ENCODE measurements at regions not wholly inside any gene's neighbourhood (a gene's known extent, or its start where the extent isn't known, plus 50 kb on each side); places are given as distances from the start of the nearest gene placed in this dataset.
"Not testable (repeated sequence)": the region's sequence is repeated elsewhere in the genome, so short reads cannot be mapped to it uniquely, and the experiment has no call there.

GRCh38 chr3:187850258-187850921 lies 105.1 kb upstream of the BCL6 start:
- DNase-seq (ENCODE audit: low read depth), result no peak
- TF ChIP-seq CTCF (conservative IDR thresholded peaks at IDR 0.05; ENCODE audit: low read depth, low read length), result no peak
- no peak overlapping the region for H3K4me3 ChIP-seq (ENCODE audit: low read depth, low read length)

GRCh38 chr3:187852842-187853730 lies 107.8 kb upstream of the BCL6 start:
- peak; percentile 76 for DNase-seq (ENCODE audit: low read depth)
- H3K4me3 ChIP-seq (ENCODE audit: low read depth, low read length), result no peak overlapping the region
- no peak for TF ChIP-seq CTCF (conservative IDR thresholded peaks at IDR 0.05; ENCODE audit: low read depth, low read length)

- DNase-seq (ENCODE audit: low read depth), result no peak
- no peak for TF ChIP-seq CTCF (conservative IDR thresholded peaks at IDR 0.05; ENCODE audit: low read depth, low read length)
- H3K4me3 ChIP-seq (ENCODE audit: low read depth, low read length), result no peak overlapping the region
Measured at GRCh38 chr3:187855131-187855530, 109.9 kb upstream of the BCL6 start.

GRCh38 chr3:187856555-187856954 lies 111.3 kb upstream of the BCL6 start:
- no peak overlapping the region for H3K4me3 ChIP-seq (ENCODE audit: low read depth, low read length)
- DNase-seq (ENCODE audit: low read depth), result no peak
- TF ChIP-seq CTCF (conservative IDR thresholded peaks at IDR 0.05; ENCODE audit: low read depth, low read length), result no peak

GRCh38 chr3:187858041-187858440 lies 112.8 kb upstream of the BCL6 start:
- TF ChIP-seq CTCF (conservative IDR thresholded peaks at IDR 0.05; ENCODE audit: low read depth, low read length), result no peak
- H3K4me3 ChIP-seq (ENCODE audit: low read depth, low read length), result no peak overlapping the region
- DNase-seq (ENCODE audit: low read depth), result no peak

GRCh38 chr3:187858711-187859110 lies 113.4 kb upstream of the BCL6 start:
- no peak for TF ChIP-seq CTCF (conservative IDR thresholded peaks at IDR 0.05; ENCODE audit: low read depth, low read length)
- no peak overlapping the region for H3K4me3 ChIP-seq (ENCODE audit: low read depth, low read length)
- no peak for DNase-seq (ENCODE audit: low read depth)

- not testable (repeated sequence) for H3K4me3 ChIP-seq (ENCODE audit: low read depth, low read length); DNase-seq (ENCODE audit: low read depth)
Measured at GRCh38 chr3:187862701-187863277, 117.5 kb upstream of the BCL6 start.
